BLaER1 treated with 17β-estradiol and CSF1 and Interleukin-3, amounts not matched to agents 10 nM and 100 nM (cell line): ENCODE measurements at regions not wholly inside any gene's neighbourhood (a gene's known extent, or its start where the extent isn't known, plus 50 kb on each side); places are given as distances from the start of the nearest gene placed in this dataset.

ENCODE experiments used
- H3K27ac ChIP-seq, 11 experiments: shearing (Covaris generic); formaldehyde crosslinking; 2 replicates each; pipeline ENCODE4 v1.8.1; 2022
- H3K27me3 ChIP-seq, 11 experiments: shearing (Covaris generic); formaldehyde crosslinking; 2 replicates each; pipeline ENCODE4 v1.8.1; 2022
- H3K36me3 ChIP-seq, 11 experiments: shearing (Covaris generic); formaldehyde crosslinking; 2 replicates each; pipeline ENCODE4 v1.8.1; 2022
- H3K4me1 ChIP-seq, 10 experiments: shearing (Covaris generic); formaldehyde crosslinking; 2 replicates each; pipeline ENCODE4 v1.8.1; 2022
- H3K4me2 ChIP-seq, 11 experiments: shearing (Covaris generic); formaldehyde crosslinking; 2 replicates each; pipeline ENCODE4 v1.8.1; 2022
- H3K4me3 ChIP-seq, 10 experiments: shearing (Covaris generic); formaldehyde crosslinking; 2 replicates each; pipeline ENCODE4 v1.8.1; 2022
- H3K9ac ChIP-seq, 11 experiments: shearing (Covaris generic); formaldehyde crosslinking; 2 replicates each; pipeline ENCODE4 v1.8.1; 2022
- H3K9me3 ChIP-seq, 11 experiments: shearing (Covaris generic); formaldehyde crosslinking; replicated peaks in 1 of 11; 2 replicates each; pipeline ENCODE4 v1.8.1; 2022
- H4K20me1 ChIP-seq, 11 experiments: shearing (Covaris generic); formaldehyde crosslinking; 2 replicates each; pipeline ENCODE4 v1.8.1; 2022
- Cebpa-rat ChIP-seq, 11 experiments: shearing (Covaris generic); IDR thresholded peaks; 2 replicates each; pipeline ENCODE4 v1.8.1; 2022

GRCh38 chr3:1883534-1883933 lies 215.1 kb upstream of the CNTN4 start:
- Histone ChIP-seq H3K4me3 (no peak overlapping the region), H3K36me3 (no peaks in the 10 kb centered on the region), H3K4me2 (no peak overlapping the region), H3K27me3 (no peaks in the 10 kb centered on the region), H4K20me1 (no peaks in the 10 kb centered on the region), H3K9me3 (peaks cover 0 to 10% (median 3%) of the 10 kb centered on the region in 11 experiments; a peak in 14 of 22 replicates), H3K27ac (no peak overlapping the region), H3K4me1 (no peaks in the 10 kb centered on the region), H3K9ac (no peak overlapping the region)
- no peak for TF ChIP-seq Cebpa-rat (IDR thresholded peaks at IDR 0.05)

GRCh38 chr3:1892459-1892858 lies 206.2 kb upstream of the CNTN4 start:
- Histone ChIP-seq H3K27me3 (no peaks in the 10 kb centered on the region), H3K4me1 (no peaks in the 10 kb centered on the region), H3K9me3 (peaks cover 24 to 69% (median 41%) of the 10 kb centered on the region in 11 experiments), H3K4me3 (no peak overlapping the region), H3K27ac (no peak overlapping the region), H3K36me3 (no peaks in the 10 kb centered on the region), H4K20me1 (no peaks in the 10 kb centered on the region), H3K9ac (no peak overlapping the region), H3K4me2 (no peak overlapping the region)
- no peak for TF ChIP-seq Cebpa-rat (IDR thresholded peaks at IDR 0.05)

- H3K4me2 ChIP-seq: no peak overlapping the region
- no peaks in the 10 kb centered on the region for H3K9me3 ChIP-seq
- no peaks in the 10 kb centered on the region for H3K27me3 ChIP-seq
- no peaks in the 10 kb centered on the region for H3K36me3 ChIP-seq
- H3K9ac ChIP-seq: no peak overlapping the region
- no peaks in the 10 kb centered on the region for H3K4me1 ChIP-seq
- TF ChIP-seq Cebpa-rat (IDR thresholded peaks at IDR 0.05): no peak
- H3K27ac ChIP-seq: no peak overlapping the region
- H4K20me1 ChIP-seq: no peaks in the 10 kb centered on the region
- H3K4me3 ChIP-seq: no peak overlapping the region
These were observed 196.2 kb upstream of the CNTN4 start for GRCh38 chr3:1902416-1902815.

GRCh38 chr3:1903111-1903510 lies 195.6 kb upstream of the CNTN4 start:
- H3K4me2 ChIP-seq: no peak overlapping the region
- no peak overlapping the region for H3K9ac ChIP-seq
- no peak for TF ChIP-seq Cebpa-rat (IDR thresholded peaks at IDR 0.05)

GRCh38 chr3:1907911-1908310 lies 190.8 kb upstream of the CNTN4 start:
- Histone ChIP-seq H3K9ac (no peak overlapping the region), H3K4me2 (no peak overlapping the region), H3K9me3 (no peaks in the 10 kb centered on the region), H3K4me1 (no peaks in the 10 kb centered on the region), H3K27me3 (no peaks in the 10 kb centered on the region), H4K20me1 (no peaks in the 10 kb centered on the region), H3K36me3 (no peaks in the 10 kb centered on the region), H3K4me3 (no peak overlapping the region), H3K27ac (no peak overlapping the region)
- no peak for TF ChIP-seq Cebpa-rat (IDR thresholded peaks at IDR 0.05)

More at GRCh38 chr3:1903111-1903510, 195.6 kb upstream of the CNTN4 start:
- H3K9me3 ChIP-seq: no peaks in the 10 kb centered on the region
- no peak overlapping the region for H3K27ac ChIP-seq
- H3K4me1 ChIP-seq: no peaks in the 10 kb centered on the region
- no peak overlapping the region for H3K4me3 ChIP-seq
- no peaks in the 10 kb centered on the region for H4K20me1 ChIP-seq
- H3K36me3 ChIP-seq: no peaks in the 10 kb centered on the region
- H3K27me3 ChIP-seq: no peaks in the 10 kb centered on the region

- H3K27ac ChIP-seq: no peak overlapping the region
- no peaks in the 10 kb centered on the region for H4K20me1 ChIP-seq
- H3K9ac ChIP-seq: no peak overlapping the region
- no peak for TF ChIP-seq Cebpa-rat (IDR thresholded peaks at IDR 0.05)
- no peaks in the 10 kb centered on the region for H3K36me3 ChIP-seq
- no peak overlapping the region for H3K4me2 ChIP-seq
- H3K9me3 ChIP-seq: no peaks in the 10 kb centered on the region
- no peaks in the 10 kb centered on the region for H3K4me1 ChIP-seq
- H3K27me3 ChIP-seq: no peaks in the 10 kb centered on the region
- no peak overlapping the region for H3K4me3 ChIP-seq
These were observed 189.8 kb upstream of the CNTN4 start for GRCh38 chr3:1908651-1909445.

- no peak overlapping the region for H3K4me2 ChIP-seq
- no peak overlapping the region for H3K4me3 ChIP-seq
- no peaks in the 10 kb centered on the region for H3K9me3 ChIP-seq
- no peak overlapping the region for H3K27ac ChIP-seq
- no peaks in the 10 kb centered on the region for H3K27me3 ChIP-seq
- no peak overlapping the region for H3K9ac ChIP-seq
- H3K36me3 ChIP-seq: no peaks in the 10 kb centered on the region
- H4K20me1 ChIP-seq: no peaks in the 10 kb centered on the region
- no peak for TF ChIP-seq Cebpa-rat (IDR thresholded peaks at IDR 0.05)
- H3K4me1 ChIP-seq: no peaks in the 10 kb centered on the region
These were observed 188.3 kb upstream of the CNTN4 start for GRCh38 chr3:1910322-1910721.

- Histone ChIP-seq H3K36me3 (no peaks in the 10 kb centered on the region), H3K27ac (no peak overlapping the region), H3K9ac (no peak overlapping the region), H3K27me3 (no peaks in the 10 kb centered on the region), H3K4me3 (no peak overlapping the region), H3K9me3 (peaks cover 0 to 5% (median 0%) of the 10 kb centered on the region in 11 experiments; a peak in 1 of 22 replicates), H3K4me1 (no peaks in the 10 kb centered on the region), H4K20me1 (no peaks in the 10 kb centered on the region), H3K4me2 (no peak overlapping the region)
- no peak for TF ChIP-seq Cebpa-rat (IDR thresholded peaks at IDR 0.05)
These were observed 168.8 kb upstream of the CNTN4 start for GRCh38 chr3:1929788-1930414.

- H3K4me1 ChIP-seq: peaks cover 0 to 8% (median 0%) of the 10 kb centered on the region in 10 experiments; a peak in 1 of 20 replicates
- no peaks in the 10 kb centered on the region for H3K9me3 ChIP-seq
- H3K4me3 ChIP-seq: no peak overlapping the region
- no peak for TF ChIP-seq Cebpa-rat (IDR thresholded peaks at IDR 0.05)
- H3K4me2 ChIP-seq: no peak overlapping the region
- no peaks in the 10 kb centered on the region for H3K27me3 ChIP-seq
- no peaks in the 10 kb centered on the region for H4K20me1 ChIP-seq
- H3K36me3 ChIP-seq: no peaks in the 10 kb centered on the region
- no peak overlapping the region for H3K27ac ChIP-seq
- H3K9ac ChIP-seq: no peak overlapping the region
These were observed 159.7 kb upstream of the CNTN4 start for GRCh38 chr3:1938975-1939374.

GRCh38 chr3:1942781-1943180 lies 155.9 kb upstream of the CNTN4 start:
- H3K27me3 ChIP-seq: no peaks in the 10 kb centered on the region
- no peak overlapping the region for H3K4me2 ChIP-seq
- H3K36me3 ChIP-seq: no peaks in the 10 kb centered on the region
- no peak overlapping the region for H3K27ac ChIP-seq
- H3K4me1 ChIP-seq: peaks cover 0 to 8% (median 0%) of the 10 kb centered on the region in 10 experiments; a peak in 1 of 20 replicates
- H4K20me1 ChIP-seq: no peaks in the 10 kb centered on the region
- TF ChIP-seq Cebpa-rat (IDR thresholded peaks at IDR 0.05): no peak
- H3K9me3 ChIP-seq: no peaks in the 10 kb centered on the region
- H3K4me3 ChIP-seq: no peak overlapping the region
- no peak overlapping the region for H3K9ac ChIP-seq
